ENCODE measurements at regions not wholly inside any gene's neighbourhood (a gene's known extent, or its start where the extent isn't known, plus 50 kb on each side); places are given as distances from the start of the nearest gene placed in this dataset.

DNA sequence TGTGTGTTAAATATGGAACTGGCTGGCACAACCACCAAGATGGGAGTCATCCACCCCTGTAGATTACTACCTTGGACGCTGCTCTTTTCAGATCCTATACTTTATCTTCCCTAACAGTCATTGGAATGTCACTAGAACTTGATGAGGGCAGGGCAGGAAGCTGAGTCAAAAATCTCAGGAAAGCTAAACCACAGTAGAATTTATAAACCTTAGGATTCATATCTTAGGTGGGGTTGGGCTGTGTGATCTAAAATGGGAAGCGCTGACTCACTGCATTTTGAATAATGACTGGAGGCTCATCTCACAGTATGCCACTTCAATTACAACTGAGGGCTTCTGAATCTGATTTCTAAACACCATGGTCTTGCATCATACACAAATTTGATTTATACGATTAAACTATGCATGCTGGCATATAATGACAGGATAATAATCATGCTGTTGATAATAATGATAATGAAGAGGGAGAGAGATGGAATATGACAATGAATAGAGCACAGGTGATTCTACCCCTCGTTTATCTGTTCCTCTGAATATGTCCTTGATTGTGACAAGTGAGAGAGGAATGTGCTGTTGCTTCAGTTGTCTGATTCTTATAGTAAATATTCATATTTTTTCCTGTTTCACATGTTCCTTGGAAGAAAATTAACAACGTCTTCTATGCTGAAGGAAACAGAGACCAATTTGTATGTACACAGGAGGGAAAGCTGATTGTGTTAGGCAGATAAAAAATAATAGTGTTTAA lies 270.3 kb upstream of the HS3ST1 start:
- H3K4me1 ChIP-seq (ENCODE audit: control insufficient read depth in 1 of 2, insufficient read depth in 2 of 2, low read depth in 1 of 2, low read length in 1 of 2) = no peaks in the 10 kb centered on the region
- H3K79me2 ChIP-seq (ENCODE audit: insufficient read depth) = no peaks in the 10 kb centered on the region
- H3K27ac ChIP-seq (ENCODE audit: low read depth in 2 of 2, low read length in 1 of 2) = no peak overlapping the region
- no peak for DNase-seq
- WGBS (ENCODE audit: low lambda C conversion rate) = 9% methylated on average over 5 of the region's 5 CpGs
- no peak overlapping the region for H3K4me3 ChIP-seq (ENCODE audit: low read depth in 2 of 2, low read length in 1 of 2)
- no peaks in the 10 kb centered on the region for H4K20me1 ChIP-seq (ENCODE audit: insufficient read depth)
- no peak overlapping the region for H3K9ac ChIP-seq
- no peaks in the 10 kb centered on the region for H3K36me3 ChIP-seq (replicated peaks in 1 of 2; ENCODE audit: control insufficient read depth in 1 of 2, insufficient read depth in 2 of 2, low read length in 1 of 2)
- H3F3A ChIP-seq (replicated peaks; ENCODE audit: insufficient read depth) = no peaks in the 10 kb centered on the region
- ChIA-PET CTCF (no interaction called here), POLR2A (no interaction called here)
- TF ChIP-seq FOXJ3 (CRISPR knock-in tag; IDR thresholded peaks at IDR 0.05) (no peak), GATA2 (CRISPR knock-in tag; IDR thresholded peaks at IDR 0.05) (no peak), RXRA (IDR thresholded peaks at IDR 0.05; ENCODE audit: borderline replicate concordance, low read depth) (no peak), YY1 (IDR thresholded peaks at IDR 0.05; ENCODE audit: low read depth) (no peak), NRF1 (IDR thresholded peaks at IDR 0.05; ENCODE audit: low read depth, low read length) (no peak), TAF1 (IDR thresholded peaks at IDR 0.05; ENCODE audit: borderline replicate concordance, low read depth, low read length) (no peak), MEF2A (IDR thresholded peaks at IDR 0.05; ENCODE audit: borderline replicate concordance, low read depth) (no peak), RFX5 (IDR thresholded peaks at IDR 0.05; ENCODE audit: low read length) (no peak), EP300 (IDR thresholded peaks at IDR 0.05; ENCODE audit: borderline replicate concordance in 1 of 2, low read depth in 1 of 2, low read length in 1 of 2) (no peak)
- TF ChIP-seq, protein P1, sequence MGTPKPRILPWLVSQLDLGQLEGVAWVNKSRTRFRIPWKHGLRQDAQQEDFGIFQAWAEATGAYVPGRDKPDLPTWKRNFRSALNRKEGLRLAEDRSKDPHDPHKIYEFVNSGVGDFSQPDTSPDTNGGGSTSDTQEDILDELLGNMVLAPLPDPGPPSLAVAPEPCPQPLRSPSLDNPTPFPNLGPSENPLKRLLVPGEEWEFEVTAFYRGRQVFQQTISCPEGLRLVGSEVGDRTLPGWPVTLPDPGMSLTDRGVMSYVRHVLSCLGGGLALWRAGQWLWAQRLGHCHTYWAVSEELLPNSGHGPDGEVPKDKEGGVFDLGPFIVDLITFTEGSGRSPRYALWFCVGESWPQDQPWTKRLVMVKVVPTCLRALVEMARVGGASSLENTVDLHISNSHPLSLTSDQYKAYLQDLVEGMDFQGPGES (IDR thresholded peaks at IDR 0.05; ENCODE audit: low read depth, low read length) = no peak
- TF ChIP-seq, protein P2, sequence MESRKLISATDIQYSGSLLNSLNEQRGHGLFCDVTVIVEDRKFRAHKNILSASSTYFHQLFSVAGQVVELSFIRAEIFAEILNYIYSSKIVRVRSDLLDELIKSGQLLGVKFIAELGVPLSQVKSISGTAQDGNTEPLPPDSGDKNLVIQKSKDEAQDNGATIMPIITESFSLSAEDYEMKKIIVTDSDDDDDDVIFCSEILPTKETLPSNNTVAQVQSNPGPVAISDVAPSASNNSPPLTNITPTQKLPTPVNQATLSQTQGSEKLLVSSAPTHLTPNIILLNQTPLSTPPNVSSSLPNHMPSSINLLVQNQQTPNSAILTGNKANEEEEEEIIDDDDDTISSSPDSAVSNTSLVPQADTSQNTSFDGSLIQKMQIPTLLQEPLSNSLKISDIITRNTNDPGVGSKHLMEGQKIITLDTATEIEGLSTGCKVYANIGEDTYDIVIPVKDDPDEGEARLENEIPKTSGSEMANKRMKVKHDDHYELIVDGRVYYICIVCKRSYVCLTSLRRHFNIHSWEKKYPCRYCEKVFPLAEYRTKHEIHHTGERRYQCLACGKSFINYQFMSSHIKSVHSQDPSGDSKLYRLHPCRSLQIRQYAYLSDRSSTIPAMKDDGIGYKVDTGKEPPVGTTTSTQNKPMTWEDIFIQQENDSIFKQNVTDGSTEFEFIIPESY (IDR thresholded peaks at IDR 0.05; ENCODE audit: borderline replicate concordance, low read depth) = no peak
- H3K9me2 ChIP-seq = no peaks in the 10 kb centered on the region
- no peaks in the 10 kb centered on the region for H3K27me3 ChIP-seq (ENCODE audit: insufficient read depth)
- H2AFZ ChIP-seq (ENCODE audit: low read depth) = no peak overlapping the region
- H3K4me2 ChIP-seq = no peak overlapping the region
- no peaks in the 10 kb centered on the region for H3K9me3 ChIP-seq

DNA sequence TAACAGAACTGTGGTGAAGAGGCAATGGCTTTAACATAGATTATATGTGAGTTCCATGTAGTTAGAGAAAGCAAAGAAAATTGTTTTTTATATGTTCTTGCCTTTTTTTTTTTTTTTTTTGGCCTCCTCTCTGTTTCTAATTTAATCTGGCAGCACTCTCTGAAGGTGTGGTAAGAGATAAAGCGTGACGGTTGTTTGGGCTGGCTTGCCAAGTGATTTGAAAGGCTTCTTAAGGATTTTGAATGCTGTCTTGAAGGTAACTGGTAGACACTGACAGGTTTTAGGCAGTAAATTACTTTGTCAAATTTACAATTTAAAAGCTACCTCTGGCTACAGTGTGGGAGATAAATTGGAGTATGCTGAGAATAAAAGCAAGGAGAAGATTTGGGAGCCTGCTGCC lies 269.3 kb upstream of the HS3ST1 start:
- H3K4me1 ChIP-seq (ENCODE audit: control insufficient read depth in 1 of 2, insufficient read depth in 2 of 2, low read depth in 1 of 2, low read length in 1 of 2) = no peaks in the 10 kb centered on the region
- H3K9me2 ChIP-seq = no peaks in the 10 kb centered on the region
- H4K20me1 ChIP-seq (ENCODE audit: insufficient read depth) = no peaks in the 10 kb centered on the region
- no peaks in the 10 kb centered on the region for H3K79me2 ChIP-seq (ENCODE audit: insufficient read depth)
- no peaks in the 10 kb centered on the region for H3F3A ChIP-seq (replicated peaks; ENCODE audit: insufficient read depth)
- H3K27me3 ChIP-seq (ENCODE audit: insufficient read depth) = no peaks in the 10 kb centered on the region
- POLR2A ChIA-PET = no interaction called here
- no peaks in the 10 kb centered on the region for H3K36me3 ChIP-seq (replicated peaks in 1 of 2; ENCODE audit: control insufficient read depth in 1 of 2, insufficient read depth in 2 of 2, low read length in 1 of 2)
- no peak overlapping the region for H3K27ac ChIP-seq (ENCODE audit: low read depth in 2 of 2, low read length in 1 of 2)
- CTCF ChIA-PET = no interaction called here
- no peak overlapping the region for H2AFZ ChIP-seq (ENCODE audit: low read depth)
- no peak for DNase-seq
- TF ChIP-seq, protein P3, sequence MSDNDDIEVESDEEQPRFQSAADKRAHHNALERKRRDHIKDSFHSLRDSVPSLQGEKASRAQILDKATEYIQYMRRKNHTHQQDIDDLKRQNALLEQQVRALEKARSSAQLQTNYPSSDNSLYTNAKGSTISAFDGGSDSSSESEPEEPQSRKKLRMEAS (IDR thresholded peaks at IDR 0.05; ENCODE audit: low read depth) = no peak
- no peak for TF ChIP-seq EZH2phosphoT487 (IDR thresholded peaks at IDR 0.05; ENCODE audit: borderline replicate concordance, low read depth)
- no peak overlapping the region for H3K4me2 ChIP-seq
- WGBS (ENCODE audit: low lambda C conversion rate) = 18% methylated on average over 2 of the region's 2 CpGs
- H3K9me3 ChIP-seq = no peaks in the 10 kb centered on the region
- H3K4me3 ChIP-seq (ENCODE audit: low read depth in 2 of 2, low read length in 1 of 2) = no peak overlapping the region
- H3K9ac ChIP-seq = no peak overlapping the region
